ENCODE measurements at regions not wholly inside any gene's neighbourhood (a gene's known extent, or its start where the extent isn't known, plus 50 kb on each side); places are given as distances from the start of the nearest gene placed in this dataset.

GRCh38 chr14:85234156-85235025 is 295.6 kb upstream of the FLRT2 start:
- TF ChIP-seq CTCF (conservative IDR thresholded peaks at IDR 0.05; ENCODE audit: low read depth in 2 of 2) = no peak
- TF ChIP-seq CREB1 (CRISPR knock-in tag; IDR thresholded peaks at IDR 0.05; ENCODE audit: low read depth) = no peak
- no peak for TF ChIP-seq POLR2AphosphoS5 (IDR thresholded peaks at IDR 0.05; ENCODE audit: low read depth)
- no peak for TF ChIP-seq REST (IDR thresholded peaks at IDR 0.05; ENCODE audit: unreplicated experiment)
- no peak for TF ChIP-seq EZH2 (IDR thresholded peaks at IDR 0.05; ENCODE audit: low read depth, unreplicated experiment)

All from GM23338 (cell line).